Neutrophil (primary cell): ENCODE measurements at regions not wholly inside any gene's neighbourhood (a gene's known extent, or its start where the extent isn't known, plus 50 kb on each side); places are given as distances from the start of the nearest gene placed in this dataset.

ENCODE experiments used
- H3K27ac ChIP-seq: fragments of 200-600 bp; sonication (generic); 2 replicates; pipeline ENCODE4 v1.5.1; 2016; ENCODE audit warnings: mild to moderate bottlenecking, moderate library complexity
- H3K27me3 ChIP-seq: fragments of 200-600 bp; sonication (generic); 2 replicates; pipeline ENCODE4 v1.6.0; 2016; ENCODE audit warnings: mild to moderate bottlenecking
- H3K36me3 ChIP-seq: fragments of 200-600 bp; sonication (generic); 2 replicates; pipeline ENCODE4 v1.5.1; 2017
- H3K4me1 ChIP-seq, 2 experiments: fragments of 200-600 bp in 1 of 2; sonication (generic) in 1 of 2; 1 replicate in 1 of 2; 2 replicates in 1 of 2; pipeline versions ENCODE4 v1.5.1 to v1.6.1; 2013 to 2016; ENCODE audit warnings: low read depth in 1 of 2, low read length in 1 of 2, mild to moderate bottlenecking in 1 of 2, moderate library complexity in 1 of 2; ENCODE audit not compliant: control insufficient read depth in 1 of 2, insufficient read depth in 1 of 2
- H3K4me3 ChIP-seq, 2 experiments: fragments of 200-600 bp in 1 of 2; sonication (generic) in 1 of 2; 1 replicate in 1 of 2; 2 replicates in 1 of 2; pipeline ENCODE4 v1.5.1; 2013 to 2016; ENCODE audit warnings: low read depth in 1 of 2, low read length in 1 of 2, mild to moderate bottlenecking in 1 of 2, moderate library complexity in 1 of 2
- H3K9me3 ChIP-seq: fragments of 200-600 bp; sonication (generic); 2 replicates; pipeline ENCODE4 v1.5.1; 2016
- CTCF ChIP-seq: fragments of 200-600 bp; sonication (generic); IDR thresholded peaks from 2 replicates; pipeline ENCODE4 v1.5.1; 2016; ENCODE audit warnings: antibody characterized with exemption

- no peak overlapping the region for H3K4me3 ChIP-seq
- H3K27ac ChIP-seq = no peak overlapping the region
- H3K27me3 ChIP-seq = peaks cover 33% of the 10 kb centered on the region
- no peaks in the 10 kb centered on the region for H3K36me3 ChIP-seq
- no peak for TF ChIP-seq CTCF
- no peaks in the 10 kb centered on the region for H3K9me3 ChIP-seq
- H3K4me1 ChIP-seq = no peaks in the 10 kb centered on the region
These were observed 209.6 kb downstream of the OLFM4 start for GRCh38 chr13:53238261-53238660.

- H3K27ac ChIP-seq = no peak overlapping the region
- no peaks in the 10 kb centered on the region for H3K36me3 ChIP-seq
- no peak overlapping the region for H3K4me3 ChIP-seq
- H3K9me3 ChIP-seq = no peaks in the 10 kb centered on the region
- H3K27me3 ChIP-seq = peaks cover 33% of the 10 kb centered on the region
- no peaks in the 10 kb centered on the region for H3K4me1 ChIP-seq
- TF ChIP-seq CTCF = no peak
These were observed 211.9 kb downstream of the OLFM4 start for GRCh38 chr13:53240401-53241025.

- Histone ChIP-seq H3K36me3 (no peaks in the 10 kb centered on the region), H3K27me3 (peaks cover 28% of the 10 kb centered on the region), H3K9me3 (no peaks in the 10 kb centered on the region), H3K27ac (no peak overlapping the region), H3K4me1 (no peaks in the 10 kb centered on the region), H3K4me3 (no peak overlapping the region)
- no peak for TF ChIP-seq CTCF
These were observed 213.3 kb downstream of the OLFM4 start for GRCh38 chr13:53241891-53242348.

GRCh38 chr13:53249236-53249635 lies 220.6 kb downstream of the OLFM4 start:
- no peak overlapping the region for H3K27ac ChIP-seq
- H3K4me1 ChIP-seq = no peaks in the 10 kb centered on the region
- no peak overlapping the region for H3K4me3 ChIP-seq
- TF ChIP-seq CTCF = no peak
- H3K27me3 ChIP-seq = no peaks in the 10 kb centered on the region
- H3K9me3 ChIP-seq = no peaks in the 10 kb centered on the region
- H3K36me3 ChIP-seq = no peaks in the 10 kb centered on the region

- no peak overlapping the region for H3K4me3 ChIP-seq
- no peaks in the 10 kb centered on the region for H3K27me3 ChIP-seq
- H3K9me3 ChIP-seq = no peaks in the 10 kb centered on the region
- no peaks in the 10 kb centered on the region for H3K36me3 ChIP-seq
- TF ChIP-seq CTCF = no peak
- H3K4me1 ChIP-seq = no peaks in the 10 kb centered on the region
- H3K27ac ChIP-seq = no peak overlapping the region
These were observed 221.8 kb downstream of the OLFM4 start for GRCh38 chr13:53250272-53250875.
